Liver (tissue), 3 donors: ENCODE measurements at regions not wholly inside any gene's neighbourhood (a gene's known extent, or its start where the extent isn't known, plus 50 kb on each side); places are given as distances from the start of the nearest gene placed in this dataset.

Experiments
- CTCF ChIP-seq: fragments of 150-350 bp; IDR thresholded peaks from 2 replicates; pipeline ENCODE4 v1.5.1; 2017; ENCODE audit warnings: improper control_type of control experiment, low read depth, low read length; ENCODE audit not compliant: missing input control
- MAX ChIP-seq: IDR thresholded peaks from 2 replicates; pipeline ENCODE4 v1.6.1; 2016; ENCODE audit warnings: antibody characterized with exemption
- RAD21 ChIP-seq, 2 donors: IDR thresholded peaks; 2 replicates each; pipeline ENCODE4 v1.6.1; 2016; ENCODE audit warnings: antibody characterized with exemption in 2 of 2, mild to moderate bottlenecking in 2 of 2
- TAF1 ChIP-seq: conservative IDR thresholded peaks from 2 replicates; pipeline ENCODE4 v1.6.1; 2016; ENCODE audit warnings: antibody characterized with exemption, mild to moderate bottlenecking
- YY1 ChIP-seq: IDR thresholded peaks from 2 replicates; pipeline ENCODE4 v1.6.1; 2016; ENCODE audit warnings: antibody characterized with exemption, mild to moderate bottlenecking
- donor health status: healthy.
- donor health status: healthy.

GRCh38 chr1:198416296-198416695, 124.2 kb downstream of the ATP6V1G3 start:
- no peak for TF ChIP-seq RAD21 (IDR thresholded peaks at IDR 0.05)
- no peak for TF ChIP-seq CTCF
- TF ChIP-seq YY1, result no peak
- no peak for TF ChIP-seq MAX
- no peak for TF ChIP-seq TAF1
